Astrocyte of the cerebellum (primary cell): ENCODE measurements at regions not wholly inside any gene's neighbourhood (a gene's known extent, or its start where the extent isn't known, plus 50 kb on each side); places are given as distances from the start of the nearest gene placed in this dataset.

ENCODE experiments used
- DNase-seq: peaks from one replicate; pipeline ENCODE4 v3.0.0-alpha.2; 2011; ENCODE audit warnings: low read depth
- H3K4me3 ChIP-seq: 2 replicates; pipeline ENCODE4 v1.5.1; 2011; ENCODE audit warnings: mild to moderate bottlenecking, low read depth, low read length, moderate library complexity
- CTCF ChIP-seq: IDR thresholded peaks from 2 replicates; pipeline ENCODE4 v1.5.1; 2012; ENCODE audit warnings: low read length, low read depth, moderate library complexity, mild to moderate bottlenecking; ENCODE audit errors: missing control alignments
- in situ Hi-C: cut with HindIII; loops from 2 replicates; pipeline ENCODE4 v1.10.0; 2017; ENCODE audit warnings: low sequenced_read_pairs

DNA sequence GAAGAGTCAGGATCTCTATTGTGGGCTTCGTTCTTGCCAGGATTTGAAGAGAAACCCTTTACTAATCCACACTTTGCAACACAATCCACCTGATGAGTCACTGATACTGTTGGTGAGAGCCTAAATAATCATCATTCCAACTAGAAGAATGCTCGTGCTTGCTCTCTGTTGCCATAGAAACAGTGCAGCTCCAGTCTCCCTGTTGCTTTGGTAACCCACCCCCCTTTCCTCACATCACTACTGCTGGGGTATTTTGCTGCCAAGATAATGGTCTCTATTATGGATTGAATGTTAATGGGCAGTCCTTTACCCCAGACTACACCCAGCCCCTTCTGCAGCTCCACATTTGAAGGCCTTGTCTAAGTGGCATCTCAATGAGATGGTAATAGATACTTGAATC is 190.4 kb downstream of the ABCC12 start:
- TF ChIP-seq CTCF: no peak
- H3K4me3 ChIP-seq: no peak overlapping the region
- in situ Hi-C loops: no loop called here
- DNase-seq: no peak

DNA sequence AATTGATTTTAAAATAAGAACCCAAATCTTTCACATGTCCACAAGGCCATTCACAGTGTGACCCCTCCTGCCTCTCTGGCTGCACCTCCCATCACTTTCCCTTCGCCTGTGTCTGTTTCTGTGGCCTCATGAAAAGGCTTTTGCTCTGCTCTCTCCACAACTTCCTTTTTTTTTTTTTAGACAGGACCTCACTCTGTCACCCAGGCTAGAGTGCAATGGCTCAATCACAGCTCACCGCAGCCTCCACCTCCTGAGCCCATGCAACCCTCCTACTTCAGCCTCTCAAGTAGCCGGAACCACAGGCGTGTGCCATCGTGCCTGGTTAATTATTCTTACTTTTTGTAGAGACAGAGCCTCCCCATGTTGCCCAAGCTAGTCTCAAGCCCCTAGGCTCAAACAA is 197.1 kb downstream of the ABCC12 start:
- in situ Hi-C loops: no loop called here
- no peak overlapping the region for H3K4me3 ChIP-seq
- TF ChIP-seq CTCF: no peak
- no peak for DNase-seq

- H3K4me3 ChIP-seq: no peak overlapping the region
- in situ Hi-C loops: no loop called here
- no peak for TF ChIP-seq CTCF
- no peak for DNase-seq
These were observed 198.9 kb downstream of the ABCC12 start for GRCh38 chr16:47956916-47957315.

DNA sequence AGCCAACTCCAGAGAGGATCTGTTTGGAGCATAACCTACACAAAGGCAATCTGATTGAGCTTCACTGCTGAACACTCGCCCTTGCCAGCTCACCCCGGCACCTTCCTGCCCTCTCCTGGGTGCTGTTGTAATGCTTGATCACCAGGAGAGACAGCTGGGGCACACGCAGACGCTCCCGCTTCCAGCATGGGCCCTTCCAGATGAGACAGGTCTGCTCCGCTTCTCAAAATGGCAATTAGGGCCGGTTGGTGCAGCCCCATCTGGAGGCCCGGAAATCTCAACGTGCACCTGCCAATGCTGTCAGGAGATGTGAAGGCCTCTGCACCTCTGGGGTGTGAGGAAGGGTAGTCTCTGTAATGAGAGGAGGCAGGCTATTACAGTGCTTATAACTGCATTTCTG is 206.1 kb downstream of the ABCC12 start:
- DNase-seq: no peak
- in situ Hi-C loops: no loop called here
- no peak overlapping the region for H3K4me3 ChIP-seq
- no peak for TF ChIP-seq CTCF

DNA sequence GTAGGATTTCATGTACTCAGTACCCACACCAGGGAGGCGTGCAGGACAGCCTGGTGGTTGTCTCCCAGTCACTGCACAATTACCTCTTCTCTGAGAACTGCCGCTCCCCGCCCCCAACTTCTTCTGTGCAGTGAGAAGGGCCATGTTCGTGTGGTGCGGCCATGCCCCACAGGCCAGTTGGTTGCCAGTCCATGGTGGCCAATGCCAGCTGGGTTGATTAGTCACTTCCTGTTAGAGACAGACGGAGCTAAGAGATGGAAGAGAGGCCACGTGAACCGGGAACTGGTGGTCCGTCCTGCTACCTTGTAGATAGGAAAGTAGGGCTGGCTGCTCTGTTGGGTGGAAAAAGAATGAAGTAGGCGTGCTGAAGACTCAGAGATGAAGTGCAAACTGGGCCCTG is 206.5 kb downstream of the ABCC12 start:
- H3K4me3 ChIP-seq: no peak overlapping the region
- TF ChIP-seq CTCF: no peak
- no peak for DNase-seq
- in situ Hi-C loops: no loop called here

DNA sequence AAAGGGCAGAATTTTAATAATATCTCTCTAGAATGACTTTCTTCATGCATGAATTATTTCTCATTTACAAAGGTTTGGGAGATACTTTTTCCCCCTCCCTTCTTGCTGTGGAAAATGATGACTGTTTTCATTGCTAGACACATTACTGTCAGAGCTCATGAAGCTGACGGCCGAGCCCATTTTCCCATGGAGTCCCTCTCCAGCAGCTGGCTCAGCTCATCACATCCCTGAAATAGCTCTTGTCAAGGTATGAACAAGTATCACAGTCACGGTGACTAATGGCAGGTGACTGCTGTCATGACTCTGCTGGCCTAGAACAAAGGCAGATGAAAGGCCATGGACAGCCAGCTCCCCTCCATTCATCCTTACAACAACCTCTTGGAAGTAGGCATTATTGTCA is 208.1 kb downstream of the ABCC12 start:
- in situ Hi-C loops: no loop called here
- no peak overlapping the region for H3K4me3 ChIP-seq
- DNase-seq: no peak
- no peak for TF ChIP-seq CTCF

DNA sequence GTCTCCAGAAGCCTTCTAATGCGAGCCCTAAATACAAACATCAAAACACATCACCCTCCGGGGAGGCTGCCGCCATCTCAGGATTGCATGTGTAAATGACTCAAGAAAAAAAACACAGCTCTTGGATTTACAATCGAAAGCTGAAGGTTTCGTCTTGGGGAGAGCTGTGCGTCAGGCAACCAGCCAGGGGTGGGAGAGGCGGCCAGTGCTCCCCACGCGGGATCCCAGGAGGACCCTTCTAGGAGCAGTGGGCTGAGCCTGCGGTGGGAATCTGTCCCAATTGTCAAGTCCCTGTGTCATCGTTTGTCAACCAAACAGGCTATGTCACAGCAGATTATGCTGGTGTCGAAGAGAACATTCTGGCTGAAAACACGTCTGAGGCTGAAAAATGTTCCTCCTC is 209.7 kb downstream of the ABCC12 start:
- no peak for TF ChIP-seq CTCF
- no peak for DNase-seq
- no peak overlapping the region for H3K4me3 ChIP-seq
- in situ Hi-C loops: no loop called here
